Astrocyte of the spinal cord (primary cell): ENCODE measurements at regions not wholly inside any gene's neighbourhood (a gene's known extent, or its start where the extent isn't known, plus 50 kb on each side); places are given as distances from the start of the nearest gene placed in this dataset.

Source experiments
- DNase-seq: peaks from one replicate; pipeline ENCODE4 v3.0.0; 2011; ENCODE audit warnings: low read depth, low spot score
- H3K4me3 ChIP-seq: 2 replicates; pipeline ENCODE4 v1.5.1; 2011; ENCODE audit warnings: low read depth, mild to moderate bottlenecking, low read length, moderate library complexity
- CTCF ChIP-seq: IDR thresholded peaks from 2 replicates; pipeline ENCODE4 v1.5.1; 2012; ENCODE audit warnings: low read depth, mild to moderate bottlenecking, low read length, inconsistent platforms
- in situ Hi-C: cut with HindIII; loops from 2 replicates; pipeline ENCODE4 v1.10.0; 2017; ENCODE audit warnings: low sequenced_read_pairs

- no peak for DNase-seq
- TF ChIP-seq CTCF = no peak
- in situ Hi-C loops = no loop called here
- no peak overlapping the region for H3K4me3 ChIP-seq
These were observed 638.1 kb downstream of the DSC3 start for GRCh38 chr18:30404422-30404821.

GRCh38 chr18:30403278-30403677, 639.3 kb downstream of the DSC3 start:
- DNase-seq = no peak

GRCh38 chr18:30387401-30387800, 655.1 kb downstream of the DSC3 start:
- no peak for DNase-seq
- no peak overlapping the region for H3K4me3 ChIP-seq
- in situ Hi-C loops = no loop called here
- TF ChIP-seq CTCF = no peak

More at GRCh38 chr18:30403278-30403677, 639.3 kb downstream of the DSC3 start:
- no peak overlapping the region for H3K4me3 ChIP-seq
- in situ Hi-C loops = no loop called here
- TF ChIP-seq CTCF = no peak

GRCh38 chr18:30386624-30387023, 655.9 kb downstream of the DSC3 start:
- no peak overlapping the region for H3K4me3 ChIP-seq
- in situ Hi-C loops = no loop called here
- DNase-seq = no peak
- no peak for TF ChIP-seq CTCF

- in situ Hi-C loops = no loop called here
- no peak for TF ChIP-seq CTCF
- DNase-seq = no peak
- H3K4me3 ChIP-seq = no peak overlapping the region
These were observed 656.9 kb downstream of the DSC3 start for GRCh38 chr18:30385684-30386083.

GRCh38 chr18:30381826-30382225, 660.7 kb downstream of the DSC3 start:
- no peak overlapping the region for H3K4me3 ChIP-seq
- TF ChIP-seq CTCF = no peak
- no peak for DNase-seq
- in situ Hi-C loops = no loop called here

- H3K4me3 ChIP-seq = no peak overlapping the region
- in situ Hi-C loops = no loop called here
- TF ChIP-seq CTCF = no peak
- DNase-seq = no peak
These were observed 664.4 kb downstream of the DSC3 start for GRCh38 chr18:30378097-30378496.
